C1 segment of cervical spinal cord (tissue), 14 donors: ENCODE measurements at regions not wholly inside any gene's neighbourhood (a gene's known extent, or its start where the extent isn't known, plus 50 kb on each side); places are given as distances from the start of the nearest gene placed in this dataset.
"Not testable (repeated sequence)": the region's sequence is repeated elsewhere in the genome, so short reads cannot be mapped to it uniquely, and the experiment has no call there.

Source experiments
- DNase-seq, 14 donors: peaks; one replicate each; lab custom pipeline; 2025; lab: John Stamatoyannopoulos, UW

DNA sequence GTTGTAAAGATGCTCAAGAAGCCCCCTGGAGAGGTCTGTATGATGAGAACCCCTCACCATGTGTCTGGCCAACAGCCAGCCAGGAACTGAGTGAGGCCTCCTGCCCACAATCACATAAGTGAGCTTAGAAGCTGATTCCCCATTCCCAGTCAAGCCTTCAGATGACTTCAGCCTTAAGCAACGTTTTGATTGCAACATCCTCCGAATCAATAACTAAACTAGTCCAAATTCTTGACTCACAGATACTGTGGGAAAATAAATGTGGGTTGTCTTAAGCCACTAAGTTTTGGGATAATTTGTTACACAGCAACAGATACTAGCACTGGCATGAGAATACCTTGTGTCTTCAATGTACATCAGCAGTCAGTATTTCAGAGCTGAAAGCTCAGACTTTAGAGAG lies 54.5 kb upstream of the HS3ST4 start:
- DNase-seq: no peak

DNA sequence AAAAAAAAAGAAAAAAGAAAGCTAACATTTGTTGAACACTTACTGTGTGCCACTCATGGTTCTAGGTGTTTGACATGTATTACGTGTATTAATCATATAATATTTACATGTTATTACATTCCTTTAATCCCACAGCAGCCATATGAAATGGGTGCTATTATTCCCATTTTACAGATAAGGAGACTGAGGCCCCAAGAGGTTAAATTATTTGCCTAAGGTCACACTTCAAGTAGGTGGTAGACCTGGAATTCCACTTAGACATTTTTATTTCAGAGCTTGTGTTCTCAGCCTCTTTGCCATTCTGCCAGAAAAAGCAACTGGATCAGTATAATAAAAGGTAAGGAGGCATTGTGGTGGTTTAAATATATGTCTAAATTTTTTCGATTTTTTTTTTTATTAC lies 55.1 kb upstream of the HS3ST4 start:
- no peak for DNase-seq

DNA sequence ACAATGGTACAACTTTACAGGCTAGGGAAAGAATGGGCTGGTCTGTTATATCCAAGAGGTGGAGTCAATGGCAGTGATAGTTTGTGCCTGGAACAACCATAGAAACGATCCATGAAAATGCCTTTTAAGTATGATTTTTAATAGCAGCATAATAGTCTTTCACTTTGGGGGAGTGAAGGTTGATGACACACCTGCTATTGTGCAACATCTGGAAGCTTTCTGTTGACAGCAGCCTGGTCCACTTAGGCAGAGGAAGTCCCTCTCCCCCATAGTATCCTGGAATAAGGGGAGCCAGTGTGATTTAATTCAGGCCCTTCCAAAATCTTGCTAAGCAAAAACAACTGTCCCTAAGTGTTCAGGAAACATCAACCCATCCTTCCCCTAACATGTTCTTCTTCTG lies 56.3 kb upstream of the HS3ST4 start:
- DNase-seq: no peak

DNA sequence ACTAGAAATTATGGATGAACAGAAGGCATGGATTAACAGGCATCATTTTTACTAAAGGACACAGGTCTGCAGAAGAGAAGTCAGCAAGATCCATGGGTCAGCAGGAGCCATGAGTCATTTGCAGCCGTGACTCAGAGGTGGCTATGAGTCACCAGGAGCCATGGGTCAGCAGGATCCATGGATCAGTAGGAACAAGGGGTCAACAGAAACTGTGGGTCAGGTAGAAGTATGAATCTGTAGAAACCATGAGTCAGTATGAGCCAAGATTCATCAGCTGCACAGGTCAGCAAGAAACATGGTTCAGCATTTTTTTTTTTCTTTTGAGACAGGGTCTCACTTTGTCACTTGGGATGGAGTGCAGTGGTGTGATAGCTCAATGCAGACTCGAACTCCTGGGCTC lies 58.2 kb upstream of the HS3ST4 start:
- no peak for DNase-seq

DNA sequence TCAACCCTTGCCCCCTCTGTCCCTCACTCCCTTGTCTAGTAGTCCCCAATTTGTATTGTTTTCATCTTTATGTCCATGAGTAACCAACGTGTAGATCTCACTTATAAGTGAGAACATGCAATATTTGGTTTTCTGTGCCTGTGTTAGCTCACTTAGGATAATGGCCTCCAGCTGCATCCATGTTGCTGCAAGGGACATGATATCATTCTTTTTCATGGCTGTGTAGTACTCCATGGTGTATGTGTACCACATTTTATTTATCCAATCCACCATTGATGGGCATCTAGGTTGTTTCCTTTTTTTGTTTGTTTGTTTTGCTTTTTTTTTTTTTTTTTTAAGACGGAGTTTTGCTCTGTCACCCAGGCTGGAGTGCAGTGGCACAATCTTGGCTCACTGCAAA lies 63.0 kb upstream of the HS3ST4 start:
- DNase-seq: no peak

DNA sequence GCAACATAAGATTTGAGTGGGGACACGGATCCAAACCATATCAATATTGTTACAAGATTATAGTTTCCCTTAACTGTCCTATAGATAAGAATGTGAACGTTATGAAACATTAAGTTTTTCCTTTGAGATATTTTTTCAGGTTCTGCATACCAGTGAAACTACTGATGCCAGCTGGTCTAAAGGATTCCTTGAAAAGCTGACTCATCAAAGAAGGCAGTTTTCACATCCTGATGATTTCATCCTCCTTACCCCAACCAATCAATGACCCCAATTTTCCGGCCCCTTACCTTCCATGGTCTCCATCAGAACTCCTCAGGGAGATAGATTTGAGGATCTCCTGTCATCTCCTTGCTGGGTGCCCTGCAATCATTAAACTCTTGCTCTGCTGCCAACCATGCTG lies 64.1 kb upstream of the HS3ST4 start:
- no peak for DNase-seq

DNA sequence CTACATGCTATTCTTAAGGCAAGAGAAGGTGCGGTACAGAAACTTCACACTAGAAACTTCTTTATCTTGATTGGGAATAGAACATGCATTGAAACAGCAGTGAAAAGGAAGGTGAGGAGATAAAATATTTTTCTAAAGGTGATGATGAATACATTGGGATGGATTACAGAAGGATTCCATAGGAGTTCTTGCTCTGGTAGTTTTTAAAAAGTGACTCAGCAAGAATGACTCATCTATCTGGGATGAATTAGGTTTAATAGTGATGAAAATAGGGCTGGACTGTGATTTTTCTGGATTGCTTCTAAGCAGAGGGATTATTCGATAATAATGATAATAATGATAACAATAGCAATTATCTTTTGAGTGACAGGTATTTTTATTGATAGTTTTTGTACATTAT lies 65.6 kb upstream of the HS3ST4 start:
- no peak for DNase-seq

DNA sequence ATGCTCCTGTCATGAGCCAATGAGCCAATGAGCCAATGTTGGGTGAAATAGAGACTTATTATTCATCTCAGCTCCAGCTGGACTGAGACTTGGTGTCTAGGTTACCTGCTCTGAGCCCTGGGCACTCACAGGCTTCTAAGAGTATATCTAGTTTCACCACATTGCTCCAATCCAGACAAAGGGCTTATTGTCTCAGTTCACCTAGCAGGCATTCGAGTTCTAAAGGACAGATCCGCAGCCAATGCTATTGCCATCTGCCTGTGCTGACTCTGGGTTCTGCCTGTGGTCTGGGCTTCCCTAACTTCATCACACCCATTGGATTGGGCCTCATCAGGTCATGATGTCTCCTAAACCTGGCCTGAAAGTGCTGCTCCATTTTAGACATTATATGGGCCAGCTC lies 66.1 kb upstream of the HS3ST4 start:
- DNase-seq: no peak

DNA sequence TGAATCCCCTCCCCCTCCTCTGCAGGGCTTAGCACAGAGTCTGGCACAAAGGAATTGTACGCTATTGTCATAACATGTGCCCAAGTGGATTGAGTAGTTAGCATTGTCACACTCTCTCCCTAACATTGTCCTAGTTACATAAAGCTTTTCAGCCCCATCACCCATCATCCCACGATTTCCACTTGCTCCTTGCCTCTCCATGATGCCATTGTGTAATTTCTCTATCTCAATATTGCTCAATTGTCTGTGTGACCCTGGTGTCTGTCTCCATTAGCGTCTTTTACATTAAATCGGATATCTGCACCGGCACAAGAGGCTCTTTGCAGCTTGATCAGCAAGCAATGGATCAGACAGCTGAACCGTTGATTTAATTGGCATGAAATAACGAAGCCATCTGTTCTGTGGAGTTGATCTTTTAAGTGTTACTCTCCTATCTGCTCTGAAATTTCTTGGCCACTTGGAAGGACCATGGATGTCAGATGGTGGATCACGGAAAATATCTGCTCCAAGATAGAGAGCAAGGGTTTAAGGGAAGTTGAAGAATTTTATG lies 77.0 kb upstream of the HS3ST4 start:
- DNase-seq: no peak

DNA sequence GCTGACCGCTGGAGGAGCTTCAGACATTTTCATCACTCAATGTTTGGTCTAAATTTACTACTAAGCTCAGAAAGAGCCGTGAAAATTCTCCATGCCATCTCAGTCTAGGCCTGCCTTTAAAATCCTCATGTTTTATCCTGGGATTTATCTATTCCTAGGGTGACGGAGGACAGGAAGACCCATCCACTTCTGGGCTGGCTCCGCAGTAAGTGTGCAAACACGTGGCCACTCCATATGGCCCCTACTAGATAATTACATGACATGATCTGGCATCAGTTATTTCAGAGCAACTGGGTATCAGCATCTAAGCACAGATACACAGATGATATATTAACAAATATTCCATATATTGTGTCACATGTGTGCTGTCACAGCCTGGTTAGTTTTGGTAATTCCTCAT lies 77.8 kb upstream of the HS3ST4 start:
- DNase-seq: no peak

DNA sequence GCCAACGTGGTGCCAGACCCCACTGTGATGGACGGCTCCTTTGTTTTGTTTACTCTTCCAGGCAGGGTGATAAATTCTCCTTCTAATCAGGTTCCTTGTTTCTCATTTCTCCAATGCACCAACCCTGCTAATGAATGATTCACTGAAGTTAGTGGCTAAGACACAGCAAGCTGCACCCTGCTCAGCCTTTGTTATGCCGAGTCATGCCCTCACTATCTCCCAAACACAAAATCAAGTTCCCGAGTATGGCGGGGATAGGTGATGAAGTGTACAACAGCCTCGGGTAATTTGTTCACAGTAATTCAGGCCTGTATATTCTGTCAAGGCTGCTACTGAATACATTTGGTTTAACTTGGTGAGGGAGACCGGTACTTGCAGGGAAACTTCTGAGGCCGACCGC lies 83.8 kb upstream of the HS3ST4 start:
- DNase-seq: no peak

DNA sequence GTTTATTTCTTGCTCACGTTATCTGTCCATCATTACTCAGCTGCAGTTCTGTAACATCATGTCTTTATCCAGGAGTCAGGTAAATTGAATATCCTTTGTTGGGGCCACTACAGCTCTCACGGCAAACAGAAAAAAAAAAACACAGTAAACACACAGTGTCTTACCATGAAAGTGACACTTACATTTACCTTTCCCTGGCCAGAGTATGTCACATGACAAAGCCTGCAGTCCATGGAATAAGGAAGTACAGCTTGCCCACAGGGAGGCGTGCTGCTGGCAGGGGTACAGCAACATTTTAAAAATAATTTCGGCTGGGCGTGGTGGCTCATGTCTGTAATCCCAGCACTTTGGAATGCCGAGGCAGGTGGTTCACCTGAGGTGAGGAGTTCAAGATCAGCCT lies 85.7 kb upstream of the HS3ST4 start:
- no peak for DNase-seq

DNA sequence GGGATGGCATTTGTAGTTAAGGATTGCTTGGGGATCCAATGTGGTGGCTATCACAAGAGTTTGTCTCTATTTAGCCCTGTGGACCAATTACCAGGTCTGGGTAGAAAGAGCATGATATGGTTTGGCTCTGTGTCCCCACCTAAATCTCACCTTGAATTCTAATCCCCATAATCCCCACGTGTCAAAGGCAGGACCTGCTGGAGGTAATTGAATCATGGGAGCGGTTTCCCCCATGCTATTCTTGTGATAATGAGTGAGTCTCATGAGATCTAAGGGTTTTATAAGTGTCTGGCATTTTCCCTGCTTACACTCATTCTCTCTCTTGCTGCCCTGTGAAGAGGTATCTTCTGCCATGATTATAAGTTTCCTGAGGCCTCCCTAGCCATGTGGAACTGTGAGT lies 86.4 kb upstream of the HS3ST4 start:
- DNase-seq: no peak

DNA sequence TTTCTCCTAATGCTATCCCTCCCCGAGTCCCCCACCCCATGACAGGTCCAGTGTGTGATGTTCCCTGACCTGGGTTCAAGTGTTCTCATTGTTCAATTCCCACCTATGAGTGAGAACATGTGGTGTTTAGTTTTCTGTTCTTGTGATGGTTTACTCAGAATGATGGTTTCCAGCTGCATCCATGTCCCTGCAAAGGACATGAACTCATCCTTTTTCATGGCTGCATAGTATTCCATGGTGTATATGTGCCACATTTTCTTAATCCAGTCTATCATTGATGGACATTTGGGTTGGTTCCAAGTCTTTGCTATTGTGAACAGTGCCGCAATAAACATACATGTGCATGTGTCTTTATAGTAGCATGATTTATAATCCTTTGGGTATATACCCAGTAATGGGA lies 90.5 kb upstream of the HS3ST4 start:
- DNase-seq: not testable (repeated sequence)

DNA sequence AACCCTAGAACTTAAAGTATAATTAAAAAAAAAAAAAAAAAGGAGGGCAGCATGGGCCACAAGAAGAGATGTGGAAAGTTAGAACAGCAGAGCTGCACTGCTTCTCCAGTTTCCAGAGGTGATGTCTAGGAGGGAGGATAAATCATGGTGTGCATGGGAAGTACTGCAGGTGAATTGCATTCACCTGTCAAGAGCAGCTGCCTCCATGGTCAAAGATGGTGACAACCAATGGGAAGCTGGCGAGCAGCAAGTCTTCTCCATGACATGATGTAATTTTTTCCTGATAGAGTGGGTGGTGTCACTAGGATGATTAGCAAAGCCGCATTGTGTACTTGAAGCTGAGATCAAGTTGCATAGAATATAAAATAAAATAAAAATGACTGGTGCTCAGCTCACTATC lies 95.6 kb upstream of the HS3ST4 start:
- DNase-seq: no peak

DNA sequence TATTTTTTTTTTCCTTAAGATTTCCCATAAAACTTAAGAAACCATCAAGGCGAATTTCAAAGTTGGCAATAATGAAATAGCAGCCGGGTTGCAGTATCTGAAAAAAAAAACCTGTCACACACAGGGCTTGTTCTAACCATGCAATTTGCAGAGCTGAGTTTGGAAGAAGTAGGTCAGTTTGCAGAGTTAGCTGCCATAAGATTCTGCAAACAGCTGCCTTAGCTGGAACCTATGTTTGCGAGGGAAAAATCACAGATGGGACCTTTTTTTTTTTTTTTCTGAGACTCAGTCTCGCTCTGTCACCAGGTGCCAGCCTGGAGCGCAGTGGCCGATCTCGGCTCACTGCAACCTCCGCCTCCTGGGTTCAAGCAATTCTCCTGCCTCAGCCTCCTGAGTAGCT lies 98.5 kb upstream of the HS3ST4 start:
- DNase-seq: no peak

DNA sequence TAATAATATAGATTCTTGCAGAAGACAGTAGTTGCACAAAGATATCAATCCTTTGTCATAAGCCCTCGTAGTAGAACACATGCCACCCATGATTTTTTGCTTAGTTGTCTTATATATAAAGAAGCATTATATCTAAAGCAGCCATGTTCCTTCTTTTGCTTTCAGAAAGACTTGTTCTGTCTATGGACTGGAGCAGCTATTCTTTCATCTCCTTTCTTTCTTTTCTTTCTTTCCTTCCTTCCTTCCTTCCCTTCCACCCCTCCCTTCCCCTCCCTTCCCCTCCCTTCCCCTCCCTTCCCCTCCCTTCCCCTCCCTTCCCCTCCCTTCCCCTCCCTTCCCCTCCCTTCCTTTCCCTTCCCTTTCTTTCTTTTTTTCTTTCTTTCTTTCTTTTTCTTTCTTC lies 104.0 kb upstream of the HS3ST4 start:
- no peak for DNase-seq

DNA sequence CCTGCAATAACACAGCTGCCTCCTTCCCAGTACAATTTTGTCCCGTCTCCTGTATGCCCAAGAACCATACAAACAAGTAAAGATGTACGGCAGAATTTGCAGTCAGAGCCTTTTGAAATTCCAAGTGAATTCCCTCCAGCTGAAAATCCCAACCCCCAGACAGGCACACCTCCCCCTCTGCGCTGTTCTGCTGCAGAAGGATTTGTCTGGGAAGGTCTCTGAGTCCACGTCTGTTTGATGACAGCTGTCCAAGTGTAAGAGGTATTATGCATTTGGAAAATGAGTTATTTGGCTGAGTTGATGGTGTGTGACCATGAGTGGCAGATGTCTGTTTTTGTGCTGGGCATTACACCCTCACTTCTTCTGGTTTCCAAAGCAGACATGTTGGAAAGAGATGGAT lies 104.9 kb upstream of the HS3ST4 start:
- DNase-seq: no peak

DNA sequence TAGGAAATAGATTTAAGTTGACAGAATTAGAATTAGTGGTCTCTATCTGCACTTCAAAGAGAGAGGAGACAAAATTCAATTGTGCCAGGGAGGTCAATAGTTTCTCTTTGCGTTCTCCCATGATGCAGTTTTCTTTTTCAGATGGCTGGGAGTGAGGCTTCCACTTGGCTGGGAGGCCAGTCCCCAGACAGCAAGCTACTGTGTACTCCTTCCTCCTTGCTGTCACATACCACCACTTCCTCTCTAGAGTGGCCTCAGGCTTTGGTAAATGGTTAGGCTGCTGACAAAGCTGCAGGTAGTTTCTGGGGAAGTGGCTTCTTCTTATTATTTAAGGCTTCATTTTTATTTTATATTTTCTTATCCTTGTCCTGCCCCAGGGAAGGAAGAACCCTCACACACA lies 106.2 kb upstream of the HS3ST4 start:
- DNase-seq: no peak

DNA sequence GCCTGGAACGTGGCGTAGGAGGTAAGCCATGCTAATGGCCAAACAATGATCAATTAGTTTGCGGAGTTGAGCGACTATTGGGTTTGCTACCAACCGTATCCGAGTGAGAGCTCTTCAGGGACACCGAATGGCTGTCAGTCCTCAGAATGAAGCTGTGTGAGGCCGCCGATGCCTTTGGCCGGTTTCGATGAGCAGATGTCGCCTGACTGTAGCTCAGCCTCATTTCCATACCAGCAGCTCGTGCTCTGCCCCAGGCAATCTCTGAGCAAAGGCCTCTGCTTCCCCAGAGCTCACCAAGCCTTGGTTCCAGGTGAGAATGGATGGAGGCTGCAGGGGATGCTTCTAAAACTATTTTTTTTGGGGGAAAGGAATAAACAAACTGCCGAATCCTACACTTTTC lies 111.7 kb upstream of the HS3ST4 start:
- no peak for DNase-seq

DNA sequence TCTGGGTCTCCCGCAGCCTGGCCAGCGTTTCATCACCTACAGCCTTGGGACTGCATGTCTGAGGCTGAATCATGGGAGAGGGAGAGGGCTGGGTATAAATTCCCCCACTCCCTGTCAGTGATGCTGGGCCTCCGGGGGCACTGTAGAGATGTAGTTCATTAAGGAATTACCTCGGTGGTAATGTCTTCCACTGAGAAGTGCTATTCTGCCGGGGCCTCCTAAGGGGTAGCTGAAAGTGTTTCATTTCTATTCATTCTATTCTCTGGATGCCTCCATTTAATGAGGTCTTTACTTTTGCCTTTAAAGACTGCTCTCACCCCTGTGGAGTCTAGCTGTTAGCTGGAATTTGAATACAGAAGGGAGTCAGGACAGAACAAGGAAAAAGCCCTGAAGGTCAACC lies 116.4 kb upstream of the HS3ST4 start:
- DNase-seq: no peak

DNA sequence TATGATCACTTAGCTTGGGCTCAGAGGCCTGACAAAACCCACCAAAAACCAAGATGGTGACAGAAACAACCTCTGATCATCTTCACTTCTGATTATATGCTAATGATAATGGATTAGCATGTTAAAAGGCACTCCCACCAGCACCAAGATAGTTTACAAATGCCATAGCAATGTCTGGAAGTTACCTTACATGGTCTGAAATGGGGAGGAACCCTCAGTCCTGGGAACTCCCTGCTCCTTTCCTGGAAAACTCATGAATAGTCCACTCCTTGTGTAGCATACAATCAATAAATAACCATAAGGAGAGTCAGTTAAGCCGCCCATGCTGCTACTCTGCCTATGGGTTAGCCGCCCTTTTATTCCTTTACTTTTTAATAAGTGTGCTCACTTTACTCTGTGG lies 120.0 kb upstream of the HS3ST4 start:
- DNase-seq: no peak

DNA sequence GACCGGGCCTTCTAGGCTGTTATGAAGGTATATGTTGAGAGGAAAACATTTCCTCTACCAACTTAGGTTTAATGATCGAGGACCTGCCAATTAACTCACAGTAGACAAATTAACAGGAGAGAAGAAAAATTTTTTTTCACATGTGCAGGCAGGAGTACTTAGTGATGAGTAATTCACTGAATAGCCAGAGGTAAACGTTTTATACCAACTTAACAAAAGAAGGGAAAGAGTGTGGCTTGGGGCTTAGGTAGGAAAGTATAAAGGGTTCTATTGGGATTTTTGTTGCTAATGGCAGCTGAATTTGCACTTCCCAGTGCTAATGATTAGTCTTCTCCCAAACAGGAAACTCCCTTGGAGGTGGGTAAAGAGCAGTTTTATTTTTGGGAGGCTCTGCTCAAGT lies 121.6 kb upstream of the HS3ST4 start:
- DNase-seq: no peak

DNA sequence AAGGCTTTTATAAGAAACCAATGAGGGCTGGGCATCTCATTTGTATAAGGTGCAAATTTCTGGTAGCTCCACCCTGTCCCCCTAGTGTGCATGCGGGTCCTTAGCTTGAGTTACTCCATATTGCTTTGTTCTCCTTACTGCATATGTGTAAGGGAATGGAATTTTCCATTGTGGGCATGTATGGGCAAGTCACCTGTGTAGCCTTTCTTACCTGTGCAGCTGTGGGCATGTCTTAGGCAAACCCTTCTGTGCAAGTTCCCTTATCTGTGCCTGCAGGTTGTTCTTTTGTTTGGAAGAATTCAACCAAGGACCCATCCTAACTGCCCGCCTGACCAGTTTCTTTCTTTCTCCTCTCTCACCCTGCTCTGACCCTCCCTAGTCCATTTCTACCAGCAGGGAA lies 122.8 kb upstream of the HS3ST4 start:
- DNase-seq: no peak

DNA sequence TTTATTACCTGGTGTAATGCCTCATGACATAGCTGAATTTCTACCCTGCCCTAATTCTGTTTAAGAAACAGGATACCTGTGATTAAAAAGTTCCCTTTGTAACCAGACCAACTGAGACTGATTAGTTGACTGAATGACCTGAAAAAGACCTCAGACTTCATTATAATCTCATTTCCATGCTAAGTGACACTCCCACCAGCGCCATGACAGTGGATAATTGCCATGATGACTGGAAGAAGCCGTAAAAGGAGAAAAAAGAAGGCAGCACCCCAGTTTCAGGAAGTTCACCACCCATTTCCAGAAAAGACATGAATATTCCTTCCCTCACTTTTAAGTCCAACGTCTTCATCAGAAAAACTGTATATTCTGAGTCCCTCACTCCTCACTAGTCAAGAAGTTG lies 125.6 kb upstream of the HS3ST4 start:
- no peak for DNase-seq
